Activated CD4-positive, alpha-beta T cell treated with anti-CD3 and anti-CD28 coated beads, Interleukin-2, amount 50 U/mL, for 16 hours (primary cell): ENCODE measurements at regions not wholly inside any gene's neighbourhood (a gene's known extent, or its start where the extent isn't known, plus 50 kb on each side); places are given as distances from the start of the nearest gene placed in this dataset.
"Not testable (repeated sequence)": the region's sequence is repeated elsewhere in the genome, so short reads cannot be mapped to it uniquely, and the experiment has no call there.

Experiments
- DNase-seq: peaks from one replicate; pipeline ENCODE4 v3.0.0-alpha.2; 2020

- no peak for DNase-seq
Observed at GRCh38 chr14:43135877-43136411, 1371.1 kb downstream of the FSCB start.

DNA sequence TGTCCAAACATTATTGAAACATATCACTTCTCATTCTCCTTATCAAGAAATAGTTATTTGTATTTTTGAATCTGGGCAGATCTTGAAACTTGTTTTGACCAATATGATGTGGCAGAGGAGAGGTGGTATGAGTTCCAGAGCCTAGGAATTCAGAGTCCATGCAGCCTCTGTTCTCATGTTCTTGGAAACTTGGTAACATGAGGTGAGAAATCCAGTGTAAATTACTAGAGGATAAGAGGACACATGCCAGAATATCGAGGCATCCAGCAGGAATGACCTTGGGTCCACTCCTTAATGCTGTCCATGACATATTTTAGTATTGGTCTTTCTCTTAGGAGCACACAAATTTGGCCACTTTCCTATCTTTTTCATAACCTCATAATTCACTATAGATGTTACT is 1374.6 kb downstream of the FSCB start:
- no peak for DNase-seq

DNA sequence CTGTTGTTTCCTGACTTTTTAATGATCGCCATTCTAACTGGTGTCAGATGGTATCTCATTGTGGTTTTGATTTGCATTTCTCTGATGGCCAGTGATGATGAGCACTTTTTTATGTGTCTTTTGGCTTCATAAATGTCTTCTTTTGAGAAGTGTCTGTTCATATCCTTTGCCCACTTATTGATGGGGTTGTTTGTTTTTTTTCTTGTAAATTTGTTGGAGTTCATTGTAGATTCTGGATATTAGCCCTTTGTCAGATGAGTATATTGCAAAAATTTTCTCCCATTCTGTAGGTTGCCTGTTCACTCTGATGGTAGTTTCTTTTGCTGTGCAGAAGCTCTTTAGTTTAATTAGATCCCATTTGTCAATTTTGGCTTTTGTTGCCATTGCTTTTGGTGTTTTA is 1378.7 kb downstream of the FSCB start:
- DNase-seq = not testable (repeated sequence)

DNA sequence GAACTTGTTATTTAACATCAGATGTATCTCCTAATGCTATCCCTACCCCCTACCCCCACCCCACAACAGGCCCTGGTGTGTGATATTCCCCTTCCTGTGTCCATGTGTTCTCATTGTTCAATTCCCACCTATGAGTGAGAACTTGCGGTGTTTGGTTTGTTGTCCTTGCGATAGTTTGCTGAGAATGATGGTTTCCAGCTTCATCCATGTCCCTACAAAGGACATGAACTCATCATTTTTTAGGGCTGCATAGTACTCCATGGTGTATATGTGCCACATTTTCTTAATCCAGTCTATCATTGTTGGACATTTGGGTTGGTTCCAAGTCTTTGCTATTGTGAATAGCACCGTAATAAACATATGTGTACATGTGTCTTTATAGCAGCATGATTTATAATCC is 1379.2 kb downstream of the FSCB start:
- not testable (repeated sequence) for DNase-seq

DNA sequence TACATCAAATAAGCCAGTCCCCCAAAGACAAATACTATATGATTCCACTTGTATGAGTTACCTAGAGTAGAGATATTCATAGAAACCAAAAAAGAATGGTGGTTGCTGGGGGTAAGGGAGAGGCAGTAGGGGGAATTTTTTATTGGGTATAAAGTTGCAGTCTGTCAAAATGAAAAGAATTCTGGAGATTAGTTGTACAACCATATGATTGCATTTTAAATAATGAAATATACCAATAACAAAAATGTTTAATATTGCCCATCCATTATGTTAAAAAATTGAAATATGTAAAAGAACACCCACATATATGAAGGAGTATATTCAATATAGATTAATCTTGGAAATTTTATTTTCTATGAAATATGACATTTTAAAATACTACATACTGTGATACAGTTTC is 1383.5 kb downstream of the FSCB start:
- no peak for DNase-seq

DNA sequence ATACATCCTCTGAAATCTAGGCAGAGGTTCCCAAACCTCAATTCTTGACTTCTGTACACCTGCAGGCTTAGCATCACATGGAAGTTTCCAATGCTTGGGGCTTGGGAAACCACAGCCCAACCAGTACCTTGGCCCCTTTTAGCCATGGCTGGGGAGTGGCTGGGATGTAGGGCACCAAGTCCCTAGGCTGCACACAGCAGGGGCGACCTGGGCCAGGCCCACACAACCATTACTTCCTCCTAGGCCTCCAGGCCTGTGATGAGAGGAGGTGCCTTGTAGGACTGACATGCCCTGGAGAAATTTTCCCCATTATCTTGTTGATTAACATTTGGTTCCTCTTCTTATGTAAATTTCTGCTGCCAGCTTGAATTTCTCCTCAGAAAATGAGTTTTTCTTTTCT is 1387.4 kb downstream of the FSCB start:
- DNase-seq = no peak

GRCh38 chr14:43116341-43116740 is 1390.7 kb downstream of the FSCB start:
- DNase-seq = no peak

DNA sequence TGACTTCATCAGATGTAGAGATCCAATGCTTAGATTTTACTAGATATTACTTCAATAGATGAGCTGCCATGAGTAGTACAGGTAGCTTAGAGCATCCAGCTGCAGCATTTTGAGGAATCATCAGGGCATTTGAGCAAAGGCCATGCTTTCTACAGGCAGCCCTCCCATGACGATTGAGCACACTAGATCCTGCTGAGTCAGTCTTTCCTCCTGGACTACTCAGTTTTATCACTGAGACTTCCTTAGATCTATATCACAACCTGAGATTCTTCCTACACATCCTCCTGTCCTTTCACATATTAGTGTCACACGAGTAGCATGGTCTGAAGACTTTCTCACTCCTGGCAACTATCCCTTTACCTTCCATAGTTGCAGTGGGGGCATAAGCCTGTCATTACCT is 1401.8 kb downstream of the FSCB start:
- no peak for DNase-seq

DNA sequence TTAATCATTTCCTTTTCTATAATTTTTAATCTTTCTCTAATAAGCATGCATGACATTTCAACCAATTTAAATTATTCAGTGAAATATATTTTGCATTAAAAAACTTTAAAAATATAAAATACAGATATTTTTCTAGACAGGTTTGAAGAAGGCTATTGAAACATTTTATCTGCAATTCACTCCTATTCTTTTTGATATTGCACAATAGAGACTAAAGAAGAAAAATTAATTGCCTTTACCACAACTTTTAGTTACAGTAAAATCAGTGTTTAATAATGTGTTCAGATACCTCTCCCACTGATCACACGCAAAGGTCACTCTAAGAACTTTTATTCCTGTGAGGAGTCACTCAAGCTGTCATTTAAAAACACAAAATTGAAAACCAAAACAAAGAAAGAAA is 1416.7 kb downstream of the FSCB start:
- DNase-seq = no peak

- no peak for DNase-seq
Observed at GRCh38 chr14:43087666-43088065, 1419.4 kb downstream of the FSCB start.

DNA sequence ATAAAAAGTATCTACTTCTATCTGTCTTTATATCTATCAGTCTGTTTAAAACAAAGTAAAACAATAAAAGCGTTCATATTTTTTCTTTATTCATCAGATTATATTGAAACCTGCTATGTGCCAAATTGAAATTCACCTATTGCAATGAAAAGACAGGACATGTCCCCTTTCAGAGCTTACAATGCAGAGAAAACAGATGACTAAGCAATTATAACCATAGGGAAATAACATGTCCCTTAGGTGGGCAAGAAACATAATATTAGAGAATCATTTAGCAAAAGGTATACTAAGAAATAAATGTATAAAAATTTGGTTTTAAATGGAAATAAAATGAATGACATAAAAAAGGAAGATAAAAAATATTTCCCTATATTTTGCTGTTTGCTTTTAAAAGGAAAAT is 1421.3 kb downstream of the FSCB start:
- DNase-seq = no peak

DNA sequence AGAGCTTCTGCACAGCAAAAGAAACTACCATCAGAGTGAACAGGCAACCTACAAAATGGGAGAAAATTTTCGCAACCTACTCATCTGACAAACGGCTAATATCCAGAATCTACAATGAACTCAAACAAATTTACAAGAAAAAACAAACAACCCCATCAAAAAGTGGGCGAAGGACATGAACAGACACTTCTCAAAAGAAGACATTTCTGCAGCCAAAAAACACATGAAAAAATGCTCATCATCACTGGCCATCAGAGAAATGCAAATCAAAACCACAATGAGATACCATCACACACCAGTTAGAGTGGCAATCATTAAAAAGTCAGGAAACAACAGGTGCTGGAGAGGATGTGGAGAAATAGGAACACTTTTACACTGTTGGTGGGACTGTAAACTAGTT is 1439.7 kb downstream of the FSCB start:
- not testable (repeated sequence) for DNase-seq

DNA sequence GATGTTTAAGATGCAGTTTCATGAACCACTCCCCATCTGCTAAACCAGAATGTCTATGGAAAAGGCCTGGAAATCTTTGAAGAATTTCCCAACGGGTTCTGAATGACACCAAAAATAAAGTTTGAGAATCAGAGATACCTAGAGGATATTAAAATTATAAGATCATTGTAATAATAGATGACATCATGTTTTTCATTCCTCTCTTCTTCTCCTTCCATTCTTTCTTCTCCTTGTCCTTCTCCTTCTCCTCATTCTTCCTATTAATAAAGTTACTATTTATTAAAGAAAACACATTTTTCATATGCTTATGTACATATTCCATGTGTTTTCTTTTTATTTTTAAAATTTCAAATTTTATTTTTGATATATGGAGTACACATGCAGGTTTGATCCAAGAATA is 1449.4 kb downstream of the LRFN5 start:
- no peak for DNase-seq

DNA sequence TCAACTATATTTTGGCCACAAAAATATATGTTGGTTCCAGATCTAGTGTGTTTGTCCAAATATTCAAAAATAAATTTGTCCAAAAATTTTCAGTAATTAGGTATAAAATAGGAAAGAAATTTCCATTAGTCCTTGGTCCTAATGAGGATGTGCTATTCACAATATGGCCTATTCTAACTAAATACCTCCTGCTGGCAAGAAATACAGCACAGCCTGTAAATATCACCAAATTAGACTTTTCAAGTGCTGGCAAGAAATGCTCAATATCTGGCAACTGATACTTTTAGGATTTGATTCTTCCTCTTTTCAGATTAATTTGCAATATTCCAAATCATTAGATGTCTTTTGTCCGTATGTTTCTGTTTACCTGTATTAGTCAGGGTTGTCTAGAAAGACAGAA is 1446.2 kb downstream of the LRFN5 start:
- DNase-seq = no peak

GRCh38 chr14:43043850-43044249 is 1437.2 kb downstream of the LRFN5 start:
- no peak for DNase-seq

DNA sequence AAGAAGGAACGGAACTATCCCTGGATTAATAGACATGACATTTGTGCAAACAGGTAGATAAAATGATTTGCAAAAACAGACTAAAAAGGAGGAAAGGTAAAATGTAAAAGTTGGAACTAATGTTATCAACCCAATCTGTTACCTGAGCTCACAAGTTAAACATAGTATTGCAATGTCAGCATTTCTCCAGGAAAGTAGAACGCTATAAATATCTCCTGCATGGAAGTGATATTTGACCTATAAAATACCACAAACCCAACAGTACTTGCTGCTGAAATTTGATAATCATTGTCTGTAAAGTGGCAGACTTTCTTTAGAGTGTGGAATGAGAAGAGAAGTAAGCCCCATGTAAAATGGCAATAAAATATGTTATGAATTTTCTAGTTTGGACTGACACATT is 1435.7 kb downstream of the LRFN5 start:
- no peak for DNase-seq

DNA sequence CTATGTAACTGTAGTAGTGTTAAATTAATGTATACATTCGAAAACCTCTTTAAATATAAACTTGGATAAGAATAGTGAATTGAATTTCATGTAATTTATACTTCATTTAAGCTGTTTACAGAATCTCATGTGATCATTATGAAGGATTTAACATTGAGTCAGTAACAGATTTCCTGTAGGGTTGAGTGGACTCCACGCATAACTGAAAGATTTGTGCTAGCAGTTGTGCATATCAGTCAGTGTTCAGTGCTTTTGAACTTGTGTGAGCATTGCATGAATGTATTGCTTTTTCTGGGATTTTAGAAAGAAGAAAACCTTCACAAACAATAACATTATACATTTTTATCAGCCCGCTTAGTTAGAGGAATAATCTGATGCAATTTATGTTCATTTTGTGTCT is 1435.3 kb downstream of the LRFN5 start:
- DNase-seq = no peak

DNA sequence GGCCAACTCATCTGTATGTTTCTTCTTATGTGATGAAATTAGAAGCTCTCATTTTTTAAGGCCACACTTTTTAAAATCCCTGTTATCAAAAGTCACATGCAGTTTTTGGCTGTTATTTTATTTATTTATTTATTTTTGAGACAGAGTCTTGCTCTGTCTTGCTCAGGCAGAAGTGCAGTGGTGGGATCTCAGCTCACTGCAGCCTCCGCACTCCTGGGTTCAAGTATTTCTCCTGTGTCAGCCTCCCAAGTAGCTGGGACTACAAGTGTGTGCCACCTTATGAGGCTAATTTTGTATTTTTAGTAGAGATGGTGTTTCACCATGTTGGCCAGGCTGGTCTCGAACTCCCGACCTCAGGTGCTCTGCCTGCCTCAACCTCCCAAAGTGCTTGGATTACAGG is 1434.5 kb downstream of the LRFN5 start:
- DNase-seq = no peak

DNA sequence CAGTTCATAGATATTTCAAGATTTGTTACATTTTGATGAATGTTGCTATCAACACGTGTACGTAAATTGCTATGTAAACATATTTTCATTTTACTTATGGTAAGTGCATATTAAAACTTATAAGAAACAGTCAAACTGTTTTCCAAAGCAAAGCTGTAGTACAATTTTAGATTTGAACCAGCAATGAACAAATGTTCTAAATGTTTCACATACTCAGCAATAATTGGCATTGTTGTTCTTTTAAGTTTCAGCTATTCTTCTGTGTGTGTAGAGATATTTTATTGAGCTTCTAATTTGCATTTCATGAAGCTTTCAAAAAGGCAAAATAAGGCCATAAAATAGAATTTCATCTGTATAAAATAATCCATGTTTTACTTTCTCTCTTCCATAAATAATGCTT is 1433.2 kb downstream of the LRFN5 start:
- no peak for DNase-seq

DNA sequence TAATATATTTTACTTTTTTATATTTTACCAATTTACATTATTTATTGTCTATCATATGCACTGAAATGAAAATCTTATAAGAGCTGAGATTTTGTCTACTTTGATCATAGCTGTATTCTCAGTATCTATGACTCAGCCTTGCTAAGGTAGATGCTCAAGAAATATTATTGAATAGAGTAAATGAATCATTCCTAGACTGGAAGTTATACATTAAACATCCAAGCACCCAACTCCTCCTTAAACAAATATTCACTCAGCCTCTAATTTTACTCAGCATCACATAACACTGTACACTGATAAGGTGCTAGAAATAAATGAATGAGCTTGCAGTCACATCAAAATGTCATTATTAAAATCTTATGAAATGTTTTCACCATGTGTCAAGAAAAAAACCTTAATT is 1424.9 kb downstream of the LRFN5 start:
- DNase-seq = no peak

DNA sequence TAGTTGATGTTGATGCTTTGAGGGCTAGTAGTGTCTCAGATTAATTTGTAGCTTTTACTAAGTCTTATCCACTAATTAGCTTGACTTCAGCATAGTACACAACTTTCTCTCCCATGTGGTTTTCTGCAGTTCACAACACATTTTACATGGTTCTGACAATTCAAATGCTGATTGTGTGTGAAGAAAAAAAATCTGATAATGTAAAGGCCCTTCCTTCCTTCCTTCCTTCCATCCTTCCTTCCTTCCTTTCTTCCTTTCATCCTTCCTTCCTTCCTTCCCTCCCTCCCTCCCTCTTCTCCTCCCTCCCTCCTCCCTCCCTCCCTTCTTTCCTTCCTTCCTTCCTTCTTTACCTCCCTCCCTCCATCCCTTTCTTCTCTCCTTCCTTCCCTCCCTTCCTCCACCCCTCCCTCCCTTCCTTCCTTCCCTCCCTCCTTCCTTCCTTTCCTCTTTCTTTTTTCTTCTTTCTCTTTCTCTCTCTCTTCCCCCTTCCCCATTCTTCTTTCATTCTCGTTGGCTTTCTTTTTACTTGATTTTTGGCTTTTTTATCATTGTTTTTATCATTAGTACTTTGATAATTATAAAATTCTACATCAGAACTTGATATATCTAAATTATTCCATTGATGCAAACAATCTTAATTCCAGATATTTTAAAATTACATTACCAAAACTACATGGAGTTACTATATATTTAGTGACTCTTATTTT is 1415.6 kb downstream of the LRFN5 start:
- DNase-seq = no peak

DNA sequence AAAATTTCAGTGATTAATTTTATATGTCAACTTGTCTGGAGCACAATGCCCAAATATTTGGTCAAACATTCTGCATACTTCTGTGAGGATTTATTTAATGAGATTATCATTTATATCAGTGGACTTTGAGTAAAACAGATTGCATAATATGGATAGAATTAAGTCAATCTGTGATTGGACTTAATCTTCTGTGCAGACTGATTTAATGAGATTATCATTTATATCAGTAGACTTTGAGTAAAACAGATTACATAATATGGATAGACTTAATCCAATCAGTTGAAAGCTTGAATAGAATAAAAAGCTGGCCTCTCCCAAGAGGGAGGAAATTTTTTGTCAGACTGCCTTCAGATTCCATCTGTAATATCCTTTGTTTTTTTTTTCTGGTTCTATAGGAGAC is 1413.2 kb downstream of the LRFN5 start:
- no peak for DNase-seq

DNA sequence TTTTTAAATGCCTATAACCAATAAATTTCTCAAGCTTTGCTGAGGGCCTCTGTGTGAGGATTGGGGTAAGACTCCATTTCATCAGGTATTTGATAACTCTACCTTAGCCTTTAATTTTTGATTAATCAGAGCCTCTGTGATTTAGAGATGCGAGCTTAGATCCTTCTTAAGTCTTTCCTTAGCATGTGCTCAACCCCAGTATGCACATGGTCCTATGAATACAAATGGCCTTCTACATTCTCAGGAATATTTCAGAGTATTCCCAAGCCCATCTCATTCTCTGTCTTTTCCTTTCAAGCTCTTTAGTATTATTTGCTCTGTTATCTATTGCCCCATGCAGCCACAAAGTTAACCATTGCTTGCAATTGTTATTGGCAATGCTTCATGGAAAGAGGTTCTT is 1407.7 kb downstream of the LRFN5 start:
- DNase-seq = no peak

GRCh38 chr14:43012817-43013216 is 1406.1 kb downstream of the LRFN5 start:
- no peak for DNase-seq

DNA sequence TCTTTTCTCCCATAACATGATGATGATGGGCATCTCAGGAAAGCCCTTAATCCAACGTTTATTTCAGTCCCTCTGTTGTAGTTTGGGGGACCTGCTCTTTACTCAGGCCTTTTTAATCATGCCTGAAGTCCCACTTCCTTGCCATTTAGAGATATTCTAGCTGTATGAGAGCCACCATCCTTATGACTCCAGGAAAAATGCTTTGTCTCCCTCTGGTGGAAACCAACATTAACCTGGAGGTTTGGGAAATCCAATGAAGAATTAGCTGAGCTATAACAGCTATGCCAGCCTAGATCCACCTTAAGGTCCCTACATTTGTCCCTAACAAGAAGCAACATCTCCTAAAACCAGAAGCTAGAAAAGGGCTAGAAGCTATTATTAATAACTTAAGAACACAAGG is 1399.1 kb downstream of the LRFN5 start:
- no peak for DNase-seq
